ENCODE measurements at regions not wholly inside any gene's neighbourhood (a gene's known extent, or its start where the extent isn't known, plus 50 kb on each side); places are given as distances from the start of the nearest gene placed in this dataset.

GRCh38 chr14:98325761-98326160 lies 946.2 kb downstream of the BCL11B start:
- H3K4me3 ChIP-seq (replicated peaks in 1 of 3; ENCODE audit: insufficient read depth in 1 of 3, low read depth in 1 of 3, low read length in 3 of 3), result no peak overlapping the region
- POLR2A ChIA-PET, result no interaction called here
- no TSS peak for BruUV-seq (replicated peaks)

GRCh38 chr14:98328496-98328895 lies 943.5 kb downstream of the BCL11B start:
- H3K27me3 ChIP-seq (ENCODE audit: control insufficient read depth in 2 of 2, insufficient read depth in 2 of 2, low read length in 2 of 2), result no peaks in the 10 kb centered on the region
- no peak overlapping the region for H2AFZ ChIP-seq (ENCODE audit: low read depth, low read length)
- intact Hi-C loops (cut with micrococcal nuclease) (loop anchor here (2.0 kb wide), 1 partner anchor 18 kb away; no protein-coding TSS in a partner anchor), dilution Hi-C loops (cut with MboI; ENCODE audit: extremely low pct_ligation_motif_present, low sequenced_read_pairs) (no loop called here)
- no peak overlapping the region for H3K9ac ChIP-seq (replicated peaks; ENCODE audit: extremely low read depth, insufficient read depth, low read length)
- no peaks in the 10 kb centered on the region for H3K36me3 ChIP-seq (ENCODE audit: control insufficient read depth in 2 of 2, extremely low read depth in 1 of 2, insufficient read depth in 2 of 2, low read length in 2 of 2)
- H3K9me1 ChIP-seq (replicated peaks; ENCODE audit: control insufficient read depth, extremely low read depth, insufficient read depth, low read length), result no peaks in the 10 kb centered on the region
- H3K27ac ChIP-seq (ENCODE audit: insufficient read depth, low read depth, low read length), result no peak overlapping the region
- CTCF ChIA-PET, result no interaction called here
- no peak overlapping the region for H3K4me2 ChIP-seq (ENCODE audit: insufficient read depth, low read length)
- TF ChIP-seq POLR2AphosphoS5 (IDR thresholded peaks at IDR 0.05; ENCODE audit: insufficient read depth, low read depth, low read length), result no peak
- no peak for TF ChIP-seq FOS (IDR thresholded peaks at IDR 0.05; ENCODE audit: borderline replicate concordance, insufficient read depth, low read length)
- TF ChIP-seq CTCF (IDR thresholded peaks at IDR 0.05; ENCODE audit: extremely low read depth in 1 of 2, insufficient read depth in 1 of 2, low read depth in 1 of 2, low read length in 2 of 2), result no peak
- TF ChIP-seq MYC (IDR thresholded peaks at IDR 0.05; ENCODE audit: low read depth, low read length), result no peak
- no peak for TF ChIP-seq MAX (IDR thresholded peaks at IDR 0.05; ENCODE audit: insufficient read depth, insufficient read length)
- no peak for TF ChIP-seq GATA2 (IDR thresholded peaks at IDR 0.05; ENCODE audit: insufficient read depth, insufficient read length, low read depth, low read length)
- no peak for TF ChIP-seq POLR2A (IDR thresholded peaks at IDR 0.05; ENCODE audit: low read depth, low read length)
- TF ChIP-seq EZH2 (IDR thresholded peaks at IDR 0.05; ENCODE audit: borderline replicate concordance, low read depth, low read length, severe bottlenecking), result no peak
- no peak for TF ChIP-seq JUN (IDR thresholded peaks at IDR 0.05; ENCODE audit: borderline replicate concordance, insufficient read depth, insufficient read length, low read depth)
- FAIRE-seq, result no peak
- H3K4me3 ChIP-seq (replicated peaks in 1 of 3; ENCODE audit: insufficient read depth in 1 of 3, low read depth in 1 of 3, low read length in 3 of 3), result no peak overlapping the region
- H3K9me3 ChIP-seq (replicated peaks; ENCODE audit: control insufficient read depth, insufficient read depth, low read length), result peaks cover 2% of the 10 kb centered on the region
- no TSS peak for BruUV-seq (replicated peaks)
- H4K20me1 ChIP-seq (replicated peaks; ENCODE audit: control insufficient read depth, extremely low read depth, insufficient read depth, low read length), result no peaks in the 10 kb centered on the region
- H3K79me2 ChIP-seq (ENCODE audit: control insufficient read depth, insufficient read depth, low read length), result no peaks in the 10 kb centered on the region
- POLR2A ChIA-PET, result no interaction called here
- no peaks in the 10 kb centered on the region for H3K4me1 ChIP-seq (ENCODE audit: control insufficient read depth, extremely low read depth, insufficient read depth, low read length)
- DNase-seq (ENCODE audit: low read depth, low spot score), result no peak

More at GRCh38 chr14:98325761-98326160, 946.2 kb downstream of the BCL11B start:
- Histone ChIP-seq H4K20me1 (replicated peaks; ENCODE audit: control insufficient read depth, extremely low read depth, insufficient read depth, low read length) (no peaks in the 10 kb centered on the region), H2AFZ (ENCODE audit: low read depth, low read length) (no peak overlapping the region), H3K9me1 (replicated peaks; ENCODE audit: control insufficient read depth, extremely low read depth, insufficient read depth, low read length) (no peaks in the 10 kb centered on the region), H3K9me3 (replicated peaks; ENCODE audit: control insufficient read depth, insufficient read depth, low read length) (peaks cover 5% of the 10 kb centered on the region), H3K27ac (ENCODE audit: insufficient read depth, low read depth, low read length) (no peak overlapping the region), H3K9ac (replicated peaks; ENCODE audit: extremely low read depth, insufficient read depth, low read length) (no peak overlapping the region), H3K27me3 (ENCODE audit: control insufficient read depth in 2 of 2, insufficient read depth in 2 of 2, low read length in 2 of 2) (no peaks in the 10 kb centered on the region), H3K4me2 (ENCODE audit: insufficient read depth, low read length) (no peak overlapping the region), H3K36me3 (ENCODE audit: control insufficient read depth in 2 of 2, extremely low read depth in 1 of 2, insufficient read depth in 2 of 2, low read length in 2 of 2) (no peaks in the 10 kb centered on the region), H3K79me2 (ENCODE audit: control insufficient read depth, insufficient read depth, low read length) (no peaks in the 10 kb centered on the region), H3K4me1 (ENCODE audit: control insufficient read depth, extremely low read depth, insufficient read depth, low read length) (no peaks in the 10 kb centered on the region)
- TF ChIP-seq FOS (IDR thresholded peaks at IDR 0.05; ENCODE audit: borderline replicate concordance, insufficient read depth, low read length), result no peak
- CTCF ChIA-PET, result no interaction called here
- no peak for DNase-seq (ENCODE audit: low read depth, low spot score)
- no peak for FAIRE-seq
- intact Hi-C loops (cut with micrococcal nuclease), result no loop called here
- dilution Hi-C loops (cut with MboI; ENCODE audit: extremely low pct_ligation_motif_present, low sequenced_read_pairs), result no loop called here
